MV-4-11 (cell line): ENCODE measurements at regions not wholly inside any gene's neighbourhood (a gene's known extent, or its start where the extent isn't known, plus 50 kb on each side); places are given as distances from the start of the nearest gene placed in this dataset.
"Not testable (repeated sequence)": the region's sequence is repeated elsewhere in the genome, so short reads cannot be mapped to it uniquely, and the experiment has no call there.

Source experiments
- DNase-seq: peaks from one replicate; lab custom pipeline; 2025; lab: John Stamatoyannopoulos, UW

- DNase-seq: no peak
Observed at GRCh38 chr7:152949253-152949652, 189.7 kb downstream of the ACTR3B start.

- no peak for DNase-seq
Observed at GRCh38 chr7:152949790-152950189, 190.2 kb downstream of the ACTR3B start.

DNA sequence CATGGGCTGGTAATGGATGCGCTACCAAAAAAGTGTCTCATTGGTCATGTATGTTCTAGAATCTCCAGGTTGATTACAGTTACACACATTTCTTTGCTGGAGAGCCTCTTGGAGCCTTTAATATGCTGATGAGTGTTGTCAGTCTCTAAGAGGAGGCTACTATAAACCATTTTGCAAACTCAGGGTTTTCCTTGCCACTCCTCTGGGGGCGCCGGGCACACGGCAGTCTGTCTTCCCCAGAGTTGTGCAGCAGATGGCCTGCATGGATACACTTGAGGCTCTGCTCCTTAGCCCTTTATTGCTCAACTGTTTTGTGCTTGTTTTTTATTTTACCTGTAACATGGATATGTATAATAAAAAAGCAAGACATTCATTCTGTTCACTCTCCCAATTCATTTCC lies 196.5 kb downstream of the ACTR3B start:
- no peak for DNase-seq

GRCh38 chr7:152959610-152960009 lies 200.1 kb downstream of the ACTR3B start:
- DNase-seq: no peak

DNA sequence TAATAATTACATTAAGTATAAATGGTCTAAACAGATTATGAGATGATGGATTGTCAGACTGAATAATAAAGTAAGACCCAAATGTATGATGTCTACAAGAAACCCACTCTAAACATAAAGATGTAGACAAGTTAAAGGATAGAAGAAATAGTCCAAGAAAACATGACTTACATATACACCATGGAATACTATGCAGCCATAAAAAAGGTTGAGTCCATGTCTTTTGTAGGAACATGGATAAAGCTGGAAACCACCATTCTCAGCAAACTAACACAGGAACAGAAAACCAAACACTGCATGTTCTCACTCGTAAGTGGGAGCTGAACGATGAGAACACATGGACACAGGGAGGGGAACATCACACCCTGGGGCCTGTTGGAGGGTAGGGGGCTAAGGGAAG lies 202.2 kb downstream of the ACTR3B start:
- not testable (repeated sequence) for DNase-seq

GRCh38 chr7:152966189-152966588 lies 206.6 kb downstream of the ACTR3B start:
- no peak for DNase-seq

GRCh38 chr7:152967958-152968357 lies 208.4 kb downstream of the ACTR3B start:
- DNase-seq: peak; percentile 20

DNA sequence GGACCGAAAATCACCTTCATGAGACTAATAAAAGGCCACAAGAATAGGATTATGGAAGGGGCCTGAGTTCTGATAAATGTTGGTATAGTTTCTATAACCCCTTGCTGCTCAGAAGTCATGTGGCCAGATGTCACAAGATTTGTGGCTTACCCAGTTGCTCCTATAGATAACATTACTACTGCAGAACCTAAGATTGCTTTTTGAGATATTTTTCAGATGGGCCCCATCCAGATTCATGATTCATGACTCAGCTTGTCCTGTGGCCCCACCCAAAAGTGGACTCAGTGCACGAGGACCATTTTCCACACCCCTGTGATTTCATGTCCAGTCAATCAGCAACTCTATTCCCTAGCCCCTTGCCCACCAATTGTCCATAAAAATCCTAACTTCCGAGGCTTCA lies 209.0 kb downstream of the ACTR3B start:
- peak; percentile 1 for DNase-seq

- no peak for DNase-seq
Observed at GRCh38 chr7:152969335-152969734, 209.8 kb downstream of the ACTR3B start.

GRCh38 chr7:152969839-152970238 lies 210.3 kb downstream of the ACTR3B start:
- DNase-seq: no peak

DNA sequence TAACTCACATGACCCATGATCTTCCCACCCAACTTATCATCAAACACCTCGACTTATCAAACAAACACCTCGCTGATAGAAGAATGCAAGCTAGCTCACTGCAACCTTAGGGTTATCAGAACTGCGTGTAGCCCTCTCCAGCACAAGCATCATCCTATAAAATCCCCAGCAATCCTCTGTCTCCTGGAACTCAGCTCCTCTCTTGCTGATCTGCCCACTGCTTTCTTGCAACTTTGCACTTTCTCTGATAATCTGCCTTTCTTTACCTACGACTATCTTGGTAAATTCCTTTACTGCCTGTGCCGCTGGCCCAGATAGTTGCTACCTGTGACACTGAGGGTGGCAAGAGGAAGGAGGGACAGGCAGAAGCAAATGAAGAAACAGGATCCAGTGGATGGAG lies 210.9 kb downstream of the ACTR3B start:
- no peak for DNase-seq

- DNase-seq: no peak
Observed at GRCh38 chr7:152974577-152974976, 215.0 kb downstream of the ACTR3B start.

GRCh38 chr7:152975076-152975475 lies 215.5 kb downstream of the ACTR3B start:
- no peak for DNase-seq

GRCh38 chr7:152979376-152979775 lies 219.8 kb downstream of the ACTR3B start:
- DNase-seq: no peak

GRCh38 chr7:152984421-152984820 lies 224.9 kb downstream of the ACTR3B start:
- DNase-seq: no peak

- DNase-seq: no peak
Observed at GRCh38 chr7:152986376-152986775, 226.8 kb downstream of the ACTR3B start.

GRCh38 chr7:152987656-152988055 lies 228.1 kb downstream of the ACTR3B start:
- no peak for DNase-seq

GRCh38 chr7:152989889-152990380 lies 230.4 kb downstream of the ACTR3B start:
- no peak for DNase-seq

GRCh38 chr7:152998420-152998819 lies 238.9 kb downstream of the ACTR3B start:
- DNase-seq: no peak

DNA sequence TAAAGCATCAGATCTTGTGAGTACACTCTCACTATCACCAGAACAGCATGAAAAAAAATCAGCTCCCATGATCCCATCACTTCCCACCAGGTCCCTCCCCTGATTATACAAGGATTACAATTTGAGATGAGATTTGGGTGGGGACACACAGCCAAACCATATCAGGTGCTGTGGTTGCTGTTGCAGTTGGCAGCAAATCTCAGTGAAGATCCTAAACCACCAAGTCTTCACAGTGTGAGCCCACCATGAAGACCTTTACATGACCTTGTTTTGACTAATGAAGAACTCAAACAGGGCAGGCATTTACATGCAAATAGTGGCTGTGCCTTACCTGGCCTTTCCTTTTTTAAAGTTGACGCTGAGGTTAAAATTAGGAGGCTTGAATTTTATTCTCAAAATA lies 242.6 kb downstream of the ACTR3B start:
- no peak for DNase-seq

DNA sequence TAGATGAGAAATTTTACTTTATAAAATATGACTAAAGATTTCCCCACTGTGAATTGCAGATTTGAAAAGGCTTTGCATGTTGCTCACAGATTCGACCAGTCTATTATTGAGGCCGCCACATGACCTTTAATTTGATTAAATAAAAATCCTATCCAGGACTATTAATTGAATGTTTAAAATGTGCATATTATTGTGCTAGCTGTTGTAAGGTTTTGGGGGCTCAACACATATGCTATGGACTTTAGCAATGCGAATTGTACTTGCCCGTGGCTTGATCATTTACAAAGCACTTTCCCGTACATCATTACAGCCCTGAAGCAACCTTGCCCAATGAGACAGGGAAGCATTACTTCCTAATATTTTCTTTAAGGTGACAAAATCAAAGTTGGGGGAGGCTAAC lies 243.0 kb downstream of the ACTR3B start:
- DNase-seq: no peak

DNA sequence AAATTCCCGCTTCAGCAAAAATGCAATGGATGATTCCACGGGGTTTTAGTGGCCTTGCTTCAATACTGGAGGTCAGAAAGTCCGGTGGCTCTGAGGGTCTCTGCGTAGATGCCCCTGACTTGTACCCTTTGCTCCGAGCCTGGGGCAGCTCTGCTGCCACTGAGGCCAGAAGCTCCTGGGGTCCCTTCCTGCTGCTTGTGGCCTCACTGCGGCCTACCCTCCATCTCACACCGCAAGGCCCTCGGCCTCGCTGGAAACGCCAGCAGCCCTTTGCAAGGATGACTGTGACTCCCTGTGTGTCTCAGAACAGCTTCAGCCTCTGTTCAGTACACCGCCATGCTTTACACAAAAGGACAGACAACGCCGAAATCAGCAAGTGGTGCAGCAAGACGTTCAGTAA lies 244.8 kb downstream of the ACTR3B start:
- no peak for DNase-seq

- DNase-seq: no peak
Observed at GRCh38 chr7:153005750-153006435, 246.3 kb downstream of the ACTR3B start.

DNA sequence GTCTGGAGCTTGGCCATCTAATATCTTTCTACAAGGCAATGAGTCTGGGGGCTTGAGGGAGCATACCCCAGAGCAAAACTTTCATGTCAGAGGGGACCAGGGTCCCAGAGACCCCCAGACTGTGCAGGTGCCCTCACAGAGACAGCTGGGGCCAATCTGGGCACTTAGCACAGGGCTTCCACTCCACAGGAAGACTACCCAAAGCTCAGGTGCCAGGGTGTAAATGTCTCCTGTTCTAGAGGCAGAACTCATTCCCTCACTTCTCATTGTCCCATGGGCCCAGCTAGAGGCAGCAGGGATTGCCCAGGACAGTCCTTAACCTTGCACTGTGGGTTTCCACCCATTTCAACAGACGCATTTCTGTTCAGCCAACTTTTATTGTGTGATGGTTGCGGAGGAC lies 246.9 kb downstream of the ACTR3B start:
- DNase-seq: no peak
